Upper lobe of left lung (tissue), 4 donors: ENCODE measurements at regions not wholly inside any gene's neighbourhood (a gene's known extent, or its start where the extent isn't known, plus 50 kb on each side); places are given as distances from the start of the nearest gene placed in this dataset.

Source experiments
- POLR2A ChIP-seq, 4 donors: fragments of 450-650 bp; IDR thresholded peaks; one replicate each; pipeline ENCODE4 v1.5.1; 2016 to 2017; ENCODE audit warnings: antibody characterized with exemption in 4 of 4, mild to moderate bottlenecking in 2 of 4
- TF ChIP-seq, protein P1 (sequence below), 6 experiments: fragments of 450-650 bp in 4 of 6; fragments of 200-600 bp in 2 of 6; sonication (generic) in 2 of 6; IDR thresholded peaks; one replicate each; pipeline ENCODE4 v1.5.1; 2016 to 2019; ENCODE audit warnings: antibody characterized with exemption in 6 of 6

- TF ChIP-seq, protein P1, sequence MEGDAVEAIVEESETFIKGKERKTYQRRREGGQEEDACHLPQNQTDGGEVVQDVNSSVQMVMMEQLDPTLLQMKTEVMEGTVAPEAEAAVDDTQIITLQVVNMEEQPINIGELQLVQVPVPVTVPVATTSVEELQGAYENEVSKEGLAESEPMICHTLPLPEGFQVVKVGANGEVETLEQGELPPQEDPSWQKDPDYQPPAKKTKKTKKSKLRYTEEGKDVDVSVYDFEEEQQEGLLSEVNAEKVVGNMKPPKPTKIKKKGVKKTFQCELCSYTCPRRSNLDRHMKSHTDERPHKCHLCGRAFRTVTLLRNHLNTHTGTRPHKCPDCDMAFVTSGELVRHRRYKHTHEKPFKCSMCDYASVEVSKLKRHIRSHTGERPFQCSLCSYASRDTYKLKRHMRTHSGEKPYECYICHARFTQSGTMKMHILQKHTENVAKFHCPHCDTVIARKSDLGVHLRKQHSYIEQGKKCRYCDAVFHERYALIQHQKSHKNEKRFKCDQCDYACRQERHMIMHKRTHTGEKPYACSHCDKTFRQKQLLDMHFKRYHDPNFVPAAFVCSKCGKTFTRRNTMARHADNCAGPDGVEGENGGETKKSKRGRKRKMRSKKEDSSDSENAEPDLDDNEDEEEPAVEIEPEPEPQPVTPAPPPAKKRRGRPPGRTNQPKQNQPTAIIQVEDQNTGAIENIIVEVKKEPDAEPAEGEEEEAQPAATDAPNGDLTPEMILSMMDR (IDR thresholded peaks at IDR 0.05): no peak
- no peak for TF ChIP-seq POLR2A (IDR thresholded peaks at IDR 0.05)
Observed at GRCh38 chr15:31740203-31740602, 290.1 kb upstream of the CHRNA7 start.
